ENCODE measurements at regions not wholly inside any gene's neighbourhood (a gene's known extent, or its start where the extent isn't known, plus 50 kb on each side); places are given as distances from the start of the nearest gene placed in this dataset.

GRCh38 chr3:148441191-148441590 is 256.5 kb upstream of the AGTR1 start:
- TF ChIP-seq CTCF (IDR thresholded peaks at IDR 0.05 in 8 of 11, conservative IDR thresholded peaks at IDR 0.05 in 3 of 11) (no peak), POLR2A (IDR thresholded peaks at IDR 0.05) (no peak), POLR2AphosphoS5 (IDR thresholded peaks at IDR 0.05) (no peak)
